Memory B cell (primary cell): ENCODE measurements at regions not wholly inside any gene's neighbourhood (a gene's known extent, or its start where the extent isn't known, plus 50 kb on each side); places are given as distances from the start of the nearest gene placed in this dataset.

ENCODE experiments used
- ATAC-seq: fragments of 150-1000 bp; cut with Tn5 transposase; 2 replicates; pipeline ENCODE4 v1.10.0; 2021; ENCODE audit warnings: low read depth, mild to moderate bottlenecking, moderate library complexity
- DNase-seq, 2 donors: peaks; one replicate each; pipeline ENCODE4 v3.0.0; 2022; ENCODE audit warnings: low spot score in 2 of 2
- H3K27ac Mint-ChIP-seq: one replicate; pipeline ENCODE4 v1.8.0; 2022; ENCODE audit warnings: mild to moderate bottlenecking, moderate library complexity, mixed read lengths
- H3K27me3 Mint-ChIP-seq: one replicate; pipeline ENCODE4 v1.8.0; 2022; ENCODE audit warnings: mixed read lengths
- H3K36me3 Mint-ChIP-seq: one replicate; pipeline ENCODE4 v1.8.0; 2022; ENCODE audit warnings: mild to moderate bottlenecking, mixed read lengths
- H3K4me1 Mint-ChIP-seq: one replicate; pipeline ENCODE4 v1.8.0; 2022; ENCODE audit warnings: mixed read lengths
- H3K4me3 Mint-ChIP-seq: one replicate; pipeline ENCODE4 v1.8.0; 2022; ENCODE audit warnings: mild to moderate bottlenecking, moderate library complexity, mixed read lengths
- H3K9me3 Mint-ChIP-seq: one replicate; pipeline ENCODE4 v1.8.0; 2022; ENCODE audit warnings: mixed read lengths

DNA sequence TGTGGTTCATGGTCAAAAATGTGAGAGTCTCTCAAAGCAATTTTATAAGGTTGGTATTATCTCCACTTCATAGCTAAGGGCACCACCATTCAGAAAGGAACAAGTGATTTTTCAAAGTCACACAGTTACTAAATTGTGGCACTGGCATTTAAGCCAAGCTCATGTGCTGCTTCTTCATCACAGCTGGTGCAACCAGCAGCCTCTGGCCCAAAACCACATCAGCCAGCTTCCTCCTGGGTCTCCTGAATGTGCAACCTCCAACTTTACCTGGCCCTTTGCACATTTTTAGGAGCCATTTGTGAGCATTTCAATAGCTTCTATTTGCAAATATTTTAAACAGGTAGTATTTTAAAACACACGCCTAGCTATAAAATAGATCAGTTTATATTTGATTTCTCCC lies 293.7 kb downstream of the BCL11A start:
- ATAC-seq (no peak), DNase-seq (no peak)
- no peak overlapping the region for H3K4me3 Mint-ChIP-seq
- H3K9me3 Mint-ChIP-seq: no peaks in the 10 kb centered on the region
- H3K4me1 Mint-ChIP-seq: peaks cover 17% of the 10 kb centered on the region
- H3K27ac Mint-ChIP-seq: no peak overlapping the region
- no peaks in the 10 kb centered on the region for H3K27me3 Mint-ChIP-seq
- H3K36me3 Mint-ChIP-seq: peaks cover under 1% of the 10 kb centered on the region

DNA sequence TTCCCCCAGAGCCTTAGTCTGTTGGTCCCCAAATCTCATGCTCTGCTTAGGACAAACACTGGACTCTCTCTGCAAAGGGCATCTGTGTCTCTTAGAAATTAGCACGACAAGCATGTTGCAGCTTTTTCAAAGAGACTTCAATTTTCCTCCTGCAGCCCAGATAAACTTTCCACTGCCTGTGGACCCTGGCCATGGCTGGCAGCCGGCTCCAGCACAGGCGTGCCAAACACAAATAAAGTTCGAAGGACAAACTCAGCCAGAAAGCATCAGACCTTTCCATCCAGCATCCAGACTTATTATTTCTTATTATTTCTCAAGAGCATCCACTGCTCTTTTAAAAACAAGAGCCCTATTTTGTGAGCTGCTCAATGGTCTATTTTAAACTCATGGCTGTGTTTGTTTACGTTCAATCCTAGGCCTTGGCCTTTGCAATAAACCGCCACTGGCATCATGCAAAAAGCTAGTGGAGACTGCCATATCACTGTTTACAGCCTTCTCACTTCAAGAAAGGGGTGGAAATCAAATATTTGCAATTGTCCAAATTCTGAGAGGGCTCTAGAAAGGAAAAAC lies 300.8 kb downstream of the BCL11A start:
- DNase-seq (no peak), ATAC-seq (no peak)
- H3K9me3 Mint-ChIP-seq: no peaks in the 10 kb centered on the region
- no peak overlapping the region for H3K27ac Mint-ChIP-seq
- no peak overlapping the region for H3K4me3 Mint-ChIP-seq
- H3K4me1 Mint-ChIP-seq: peaks cover 9% of the 10 kb centered on the region
- H3K36me3 Mint-ChIP-seq: no peaks in the 10 kb centered on the region
- no peaks in the 10 kb centered on the region for H3K27me3 Mint-ChIP-seq

DNA sequence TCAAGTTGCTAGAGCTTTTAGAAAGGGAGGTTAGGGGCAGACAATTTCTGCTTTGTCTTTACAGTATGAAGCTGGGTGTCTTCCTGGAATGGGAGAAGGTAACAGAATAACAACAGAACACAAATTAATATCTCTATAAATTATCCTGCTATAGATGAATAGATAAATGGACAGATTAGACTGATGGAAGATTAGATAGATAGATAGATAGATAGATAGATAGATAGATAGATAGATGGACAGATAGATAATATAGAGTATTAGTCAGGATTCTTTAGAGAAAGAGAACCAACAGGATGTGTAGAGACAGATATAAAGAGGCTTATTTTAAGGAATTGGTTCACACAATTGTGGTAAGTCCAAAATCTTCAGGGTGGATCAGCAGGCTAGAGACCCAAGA lies 302.2 kb downstream of the BCL11A start:
- H3K9me3 Mint-ChIP-seq: no peaks in the 10 kb centered on the region

DNA sequence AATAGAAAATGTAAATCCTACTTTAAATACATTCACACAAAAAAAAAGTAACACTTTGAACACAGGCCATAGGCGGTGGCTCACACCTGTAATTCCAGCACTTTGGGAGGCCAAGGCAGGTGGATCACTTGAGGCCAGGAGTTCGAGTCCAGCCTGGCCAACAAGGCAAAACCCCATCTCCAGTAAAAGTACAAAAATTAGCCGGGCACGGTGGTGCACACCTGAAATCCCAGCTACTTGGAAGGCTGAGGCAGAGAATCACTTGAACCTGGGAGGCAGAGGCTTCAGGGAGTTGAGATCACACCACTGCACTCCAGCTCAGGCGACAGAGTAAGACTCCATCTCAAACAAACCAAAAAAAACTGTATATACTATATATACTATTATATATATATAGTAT lies 303.6 kb downstream of the BCL11A start:
- H3K27ac Mint-ChIP-seq: no peak overlapping the region
- no peak overlapping the region for H3K4me3 Mint-ChIP-seq

More for the DNA sequence above, 302.2 kb downstream of the BCL11A start:
- no peak for DNase-seq
- H3K36me3 Mint-ChIP-seq: no peaks in the 10 kb centered on the region
- no peaks in the 10 kb centered on the region for H3K27me3 Mint-ChIP-seq
- H3K4me3 Mint-ChIP-seq: no peak overlapping the region
- no peak for ATAC-seq
- H3K4me1 Mint-ChIP-seq: peaks cover 13% of the 10 kb centered on the region
- no peak overlapping the region for H3K27ac Mint-ChIP-seq

DNA sequence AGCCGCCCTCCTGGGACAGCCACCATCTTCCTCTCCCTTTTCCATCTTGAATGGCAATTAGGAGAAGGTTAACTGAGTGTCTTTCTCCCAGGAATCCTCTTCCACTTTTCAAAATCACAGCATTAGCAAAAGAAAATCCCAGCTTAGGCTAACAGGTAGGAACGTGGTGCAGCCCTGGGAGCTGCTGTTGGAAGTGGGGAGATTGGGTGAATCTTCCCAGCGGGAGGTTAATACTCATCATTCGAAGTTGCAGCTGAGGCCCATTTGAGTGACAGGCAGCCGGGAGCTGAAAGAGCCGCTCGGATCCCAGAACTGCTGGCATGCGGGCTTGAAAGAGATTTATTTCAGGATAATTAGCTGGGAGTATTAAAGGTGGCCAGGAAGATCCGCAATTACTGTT lies 306.0 kb downstream of the BCL11A start:
- no peak overlapping the region for H3K27ac Mint-ChIP-seq
- H3K4me1 Mint-ChIP-seq: peaks cover 7% of the 10 kb centered on the region
- no peaks in the 10 kb centered on the region for H3K9me3 Mint-ChIP-seq
- ATAC-seq (no peak), DNase-seq (no peak)
- no peaks in the 10 kb centered on the region for H3K27me3 Mint-ChIP-seq
- no peak overlapping the region for H3K4me3 Mint-ChIP-seq
- H3K36me3 Mint-ChIP-seq: no peaks in the 10 kb centered on the region

More for the DNA sequence above, 303.6 kb downstream of the BCL11A start:
- no peak for DNase-seq
- ATAC-seq: no peak
- H3K4me1 Mint-ChIP-seq: peaks cover 11% of the 10 kb centered on the region
- no peaks in the 10 kb centered on the region for H3K27me3 Mint-ChIP-seq
- no peaks in the 10 kb centered on the region for H3K36me3 Mint-ChIP-seq
- no peaks in the 10 kb centered on the region for H3K9me3 Mint-ChIP-seq

DNA sequence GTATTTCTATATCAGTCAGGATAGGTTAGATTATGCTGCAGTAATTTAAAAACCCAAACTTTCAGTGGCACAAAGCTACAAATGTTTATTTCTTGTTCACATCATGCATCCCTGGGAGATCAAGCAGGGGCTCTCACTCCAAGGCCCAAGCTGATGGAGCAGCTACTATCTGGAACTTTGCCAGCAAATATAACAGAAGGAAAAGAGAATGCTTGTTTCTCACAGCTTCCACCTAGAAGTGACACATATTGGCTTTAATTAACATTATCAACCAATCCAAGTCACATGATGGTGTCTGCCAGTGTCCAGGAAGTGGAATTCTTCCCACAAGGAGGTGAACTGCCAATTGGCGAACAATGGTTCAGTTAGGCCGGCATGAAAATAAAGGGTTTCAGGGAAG lies 306.9 kb downstream of the BCL11A start:
- H3K9me3 Mint-ChIP-seq: peaks cover 2% of the 10 kb centered on the region
- no peak overlapping the region for H3K4me3 Mint-ChIP-seq
- peaks cover 7% of the 10 kb centered on the region for H3K4me1 Mint-ChIP-seq
- H3K36me3 Mint-ChIP-seq: no peaks in the 10 kb centered on the region
- H3K27ac Mint-ChIP-seq: no peak overlapping the region
- ATAC-seq: no peak
- no peak for DNase-seq
- H3K27me3 Mint-ChIP-seq: no peaks in the 10 kb centered on the region

DNA sequence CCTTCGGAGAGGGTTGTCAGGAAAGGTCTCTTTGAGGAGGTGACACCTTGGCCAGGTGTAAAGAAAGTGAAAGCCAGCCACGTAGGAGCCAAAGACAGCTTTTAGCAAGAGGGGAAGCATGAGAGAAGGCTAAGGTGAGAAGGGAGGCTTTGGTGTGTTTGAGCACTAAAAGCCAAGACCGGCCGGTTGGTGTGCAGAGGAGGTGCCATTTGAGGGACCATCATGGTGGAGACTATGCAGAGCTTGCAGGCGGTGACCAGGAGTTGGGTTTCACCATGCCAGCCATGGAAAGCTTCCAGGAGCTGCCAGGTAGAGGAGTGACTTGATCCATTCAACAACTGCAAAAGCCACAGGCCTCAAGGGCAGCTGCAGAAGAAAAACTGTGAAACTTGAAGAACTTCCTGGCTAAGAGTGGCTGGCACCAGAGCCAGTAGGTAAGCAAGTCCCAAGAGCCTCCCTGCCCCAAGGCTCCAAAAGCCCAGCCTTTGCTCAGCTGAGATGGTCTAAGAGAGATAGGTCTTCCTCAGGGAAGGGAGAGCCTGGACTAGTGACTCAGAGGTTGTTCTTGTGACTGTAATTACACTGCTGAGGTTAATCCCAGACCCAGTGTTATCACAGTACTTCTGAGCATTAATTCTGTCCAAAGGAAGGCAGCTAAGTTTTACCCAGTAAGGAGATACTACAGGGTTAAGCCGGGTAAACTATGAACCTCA lies 319.0 kb downstream of the BCL11A start:
- Mint-ChIP-seq H3K36me3 (peaks cover 8% of the 10 kb centered on the region), H3K27ac (peak overlapping the region; percentile 3), H3K9me3 (peaks cover 10% of the 10 kb centered on the region), H3K27me3 (no peaks in the 10 kb centered on the region), H3K4me1 (peaks cover 13% of the 10 kb centered on the region), H3K4me3 (no peak overlapping the region)
- ATAC-seq: no peak
- no peak for DNase-seq

DNA sequence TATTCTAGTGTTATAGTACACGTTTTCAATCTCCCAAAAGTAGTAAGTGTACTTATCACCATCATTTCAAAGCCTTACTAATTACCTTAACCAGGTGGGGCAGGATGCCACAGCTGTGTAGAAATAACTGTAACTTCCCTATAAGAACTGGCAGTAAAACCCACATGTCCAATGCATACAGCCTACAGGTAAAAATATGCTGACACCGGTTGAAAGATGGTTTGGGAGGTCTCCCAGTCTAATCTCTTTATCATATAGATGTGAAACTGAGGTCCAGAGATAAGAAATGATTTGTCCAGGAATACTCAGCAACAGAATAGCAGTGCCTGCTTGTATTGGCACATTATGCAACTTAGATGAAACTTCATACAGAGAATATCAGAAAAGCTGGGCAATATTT lies 322.9 kb downstream of the BCL11A start:
- no peak for DNase-seq
- peak; percentile 31 for ATAC-seq
- peaks cover 10% of the 10 kb centered on the region for H3K9me3 Mint-ChIP-seq
- H3K36me3 Mint-ChIP-seq: peaks cover 12% of the 10 kb centered on the region
- peak overlapping the region; percentile 22 for H3K4me3 Mint-ChIP-seq
- H3K27ac Mint-ChIP-seq: no peak overlapping the region
- peaks cover 24% of the 10 kb centered on the region for H3K4me1 Mint-ChIP-seq
- H3K27me3 Mint-ChIP-seq: no peaks in the 10 kb centered on the region

DNA sequence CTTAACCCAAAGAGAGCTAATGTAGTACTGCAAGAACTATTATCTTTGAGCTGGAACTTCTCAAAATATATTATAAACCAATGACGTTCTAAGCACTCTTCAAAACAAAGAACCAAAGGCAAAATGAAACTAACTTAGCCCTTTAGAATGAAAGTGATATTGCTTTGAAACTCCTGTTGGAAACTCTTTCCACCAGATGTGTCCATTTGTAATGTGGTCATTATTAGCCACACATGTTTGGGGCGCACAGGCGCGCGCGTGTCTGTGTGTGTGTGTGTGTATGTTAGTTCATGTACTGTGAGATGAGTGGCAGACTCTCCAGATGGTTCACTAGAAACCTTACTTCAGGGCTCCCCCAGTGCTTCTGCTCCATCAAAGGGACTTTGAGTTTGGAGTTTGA lies 323.4 kb downstream of the BCL11A start:
- H3K4me3 Mint-ChIP-seq: no peak overlapping the region
- peak; percentile 48 for ATAC-seq
- peaks cover 24% of the 10 kb centered on the region for H3K4me1 Mint-ChIP-seq
- H3K36me3 Mint-ChIP-seq: peaks cover 12% of the 10 kb centered on the region
- no peak for DNase-seq
- H3K9me3 Mint-ChIP-seq: peaks cover 10% of the 10 kb centered on the region
- no peaks in the 10 kb centered on the region for H3K27me3 Mint-ChIP-seq
- no peak overlapping the region for H3K27ac Mint-ChIP-seq

DNA sequence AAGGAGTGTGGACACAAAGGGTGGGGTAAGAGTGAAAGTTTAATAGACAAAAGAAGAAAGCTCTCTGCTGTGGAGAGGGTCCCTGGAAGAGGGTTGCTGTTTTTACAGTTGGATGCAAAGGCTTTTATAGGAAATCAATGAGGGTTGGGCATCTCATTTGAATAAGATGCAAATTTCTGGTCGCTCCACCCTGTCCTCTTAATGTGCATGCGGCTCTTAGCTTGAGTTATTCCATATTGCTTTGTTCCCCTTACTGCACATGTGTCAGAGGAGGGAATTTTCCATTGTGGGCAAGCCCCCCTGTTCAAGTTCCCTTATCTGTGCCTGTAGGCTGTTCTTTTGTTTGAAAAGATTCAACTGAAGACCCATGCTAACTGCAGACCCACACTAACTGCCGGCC lies 326.5 kb downstream of the BCL11A start:
- Mint-ChIP-seq H3K4me3 (no peak overlapping the region), H3K27ac (peak overlapping the region; percentile 75), H3K36me3 (peaks cover 7% of the 10 kb centered on the region), H3K4me1 (peaks cover 20% of the 10 kb centered on the region), H3K27me3 (no peaks in the 10 kb centered on the region), H3K9me3 (peaks cover 3% of the 10 kb centered on the region)
- peak; percentile 41 for ATAC-seq
- no peak for DNase-seq

DNA sequence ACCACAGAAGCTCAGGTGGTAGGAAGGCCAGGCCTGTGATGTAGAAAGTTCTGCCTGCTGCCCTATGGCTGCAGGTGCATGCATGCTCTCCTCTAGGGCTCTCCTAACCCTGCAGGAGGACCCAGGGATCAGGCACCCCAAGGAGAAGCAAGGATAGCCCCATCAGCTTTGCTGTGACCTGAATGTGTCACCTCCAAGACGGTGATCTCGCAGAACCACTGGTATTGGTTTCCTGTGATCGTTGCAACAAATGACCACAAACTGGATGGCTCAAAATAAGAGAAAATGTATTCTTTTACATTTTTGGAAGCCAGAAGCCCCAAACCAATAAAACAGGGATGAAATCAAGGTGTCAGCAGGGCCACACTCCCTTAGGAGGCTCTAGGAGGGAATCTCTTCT lies 327.3 kb downstream of the BCL11A start:
- peaks cover 20% of the 10 kb centered on the region for H3K4me1 Mint-ChIP-seq
- no peak for ATAC-seq
- no peak for DNase-seq
- no peaks in the 10 kb centered on the region for H3K27me3 Mint-ChIP-seq
- H3K4me3 Mint-ChIP-seq: no peak overlapping the region
- no peak overlapping the region for H3K27ac Mint-ChIP-seq
- H3K9me3 Mint-ChIP-seq: no peaks in the 10 kb centered on the region
- peaks cover 4% of the 10 kb centered on the region for H3K36me3 Mint-ChIP-seq

DNA sequence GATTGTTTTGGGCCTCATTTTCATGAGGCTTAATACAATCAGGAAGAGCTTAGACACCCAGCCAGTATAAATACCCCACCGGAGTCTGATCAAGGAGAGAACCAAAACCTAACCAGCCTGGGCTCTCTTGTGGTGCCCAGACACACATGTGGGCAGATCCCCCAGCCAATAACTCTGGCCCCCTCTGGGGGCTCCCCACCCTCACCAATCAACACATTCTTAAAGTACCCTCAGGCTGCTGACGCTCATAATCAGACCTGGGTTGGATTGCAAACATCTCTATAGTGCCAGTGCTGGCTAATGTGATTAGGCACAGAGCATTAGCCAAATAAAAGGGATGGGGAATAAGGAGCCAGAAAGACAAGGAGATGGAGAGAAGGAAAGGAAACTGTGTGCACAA lies 329.6 kb downstream of the BCL11A start:
- Mint-ChIP-seq H3K4me1 (peaks cover 11% of the 10 kb centered on the region), H3K4me3 (no peak overlapping the region), H3K9me3 (no peaks in the 10 kb centered on the region), H3K36me3 (peaks cover 2% of the 10 kb centered on the region), H3K27ac (no peak overlapping the region), H3K27me3 (no peaks in the 10 kb centered on the region)
- DNase-seq: no peak
- ATAC-seq: no peak

DNA sequence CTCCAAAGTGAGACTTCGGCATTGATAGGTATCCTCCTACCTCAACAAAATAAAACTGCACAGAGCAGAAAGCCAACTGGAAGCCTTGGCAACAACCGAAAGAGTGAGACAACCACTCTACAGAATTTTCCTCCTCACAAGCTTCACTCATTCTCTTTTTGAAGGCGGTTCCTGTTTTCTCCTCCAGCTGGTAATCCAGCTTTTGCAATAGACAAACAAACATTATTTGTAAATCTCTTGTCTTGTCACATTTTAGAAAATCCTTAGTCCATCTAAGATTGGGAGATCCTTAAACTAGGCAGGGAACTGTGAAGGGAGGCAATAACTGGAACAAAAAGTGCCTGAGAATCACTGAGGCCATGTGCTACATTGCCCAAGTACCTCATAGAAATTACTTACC lies 332.4 kb downstream of the BCL11A start:
- Mint-ChIP-seq H3K36me3 (no peaks in the 10 kb centered on the region), H3K9me3 (no peaks in the 10 kb centered on the region), H3K27ac (no peak overlapping the region), H3K4me1 (peaks cover 2% of the 10 kb centered on the region), H3K27me3 (no peaks in the 10 kb centered on the region), H3K4me3 (no peak overlapping the region)
- no peak for ATAC-seq
- DNase-seq: no peak

DNA sequence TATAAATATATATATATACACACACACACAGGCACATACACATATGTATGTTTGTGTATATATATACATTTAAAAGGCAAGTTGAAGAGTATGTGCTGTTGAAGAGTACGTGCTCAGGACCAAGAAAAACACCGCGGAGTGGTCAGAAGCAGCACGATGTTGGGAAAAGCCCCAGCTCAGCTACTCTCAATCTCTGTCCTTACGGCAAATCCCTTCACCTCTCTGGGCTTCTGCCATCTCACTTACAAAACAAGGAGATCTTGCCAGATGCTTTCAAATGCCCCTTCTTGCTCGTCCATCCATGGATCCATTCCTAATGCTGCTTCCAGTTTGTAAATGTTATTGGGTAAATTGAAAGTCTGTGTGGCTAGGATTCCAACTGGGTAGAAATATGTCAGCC lies 333.9 kb downstream of the BCL11A start:
- peaks cover 2% of the 10 kb centered on the region for H3K4me1 Mint-ChIP-seq
- no peaks in the 10 kb centered on the region for H3K27me3 Mint-ChIP-seq
- H3K4me3 Mint-ChIP-seq: no peak overlapping the region
- DNase-seq (no peak), ATAC-seq (no peak)
- no peaks in the 10 kb centered on the region for H3K36me3 Mint-ChIP-seq
- no peak overlapping the region for H3K27ac Mint-ChIP-seq
- no peaks in the 10 kb centered on the region for H3K9me3 Mint-ChIP-seq

DNA sequence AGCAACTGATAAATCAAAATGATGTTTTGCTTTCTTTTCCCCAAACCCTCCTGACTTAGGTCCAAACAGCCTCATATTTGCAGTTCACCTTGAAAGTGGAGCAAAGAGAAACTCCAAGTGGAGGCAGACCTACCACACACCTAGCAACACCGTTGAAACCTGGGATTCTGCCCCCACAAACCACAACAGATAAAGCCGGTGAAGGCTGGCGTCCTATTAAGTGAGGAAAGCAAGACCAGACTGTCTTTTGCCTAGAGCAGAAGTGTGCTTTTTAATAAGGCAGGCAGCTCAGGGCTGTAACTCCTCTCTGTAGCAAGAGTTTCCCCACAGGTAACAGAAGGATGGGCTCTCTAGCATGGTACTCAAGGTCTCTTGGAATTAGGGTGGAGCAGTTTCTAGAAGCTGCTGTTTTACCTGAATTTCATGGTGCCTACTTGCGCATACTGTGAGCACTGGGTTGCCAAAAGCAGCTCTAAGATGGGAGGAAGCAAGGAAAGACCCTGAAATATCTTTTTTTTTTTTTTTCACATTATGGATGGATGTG lies 336.9 kb downstream of the BCL11A start:
- no peaks in the 10 kb centered on the region for H3K36me3 Mint-ChIP-seq
- DNase-seq (no peak), ATAC-seq (no peak)
- H3K9me3 Mint-ChIP-seq: no peaks in the 10 kb centered on the region
- no peaks in the 10 kb centered on the region for H3K27me3 Mint-ChIP-seq
- no peaks in the 10 kb centered on the region for H3K4me1 Mint-ChIP-seq
- no peak overlapping the region for H3K4me3 Mint-ChIP-seq
- peak overlapping the region; percentile 35 for H3K27ac Mint-ChIP-seq
